Endothelial cell of umbilical vein (primary cell): ENCODE measurements at regions not wholly inside any gene's neighbourhood (a gene's known extent, or its start where the extent isn't known, plus 50 kb on each side); places are given as distances from the start of the nearest gene placed in this dataset.

Experiments
- BruUV-seq: library from RNA; stranded (reverse); fragments of 400-500 nt; replicated peaks from 2 replicates; lab custom pipeline; 2021; lab: Mats Ljungman, UMichigan
- CTCF ChIA-PET: fragments of 300-600, 350-600 bp; sonication (Branson Sonifier 250); formaldehyde crosslinking; loops from one replicate; lab custom pipeline; 2021; ENCODE audit warnings: antibody characterized with exemption, inconsistent platforms; lab: Charles Lee
- POLR2A ChIA-PET: fragments of 300-600, 350-600 bp; sonication (Branson Sonifier 250); formaldehyde crosslinking; loops from one replicate; lab custom pipeline; 2021; ENCODE audit warnings: antibody characterized with exemption, inconsistent platforms; lab: Charles Lee
- DNase-seq: peaks from one replicate; pipeline ENCODE4 v3.0.0-alpha.2; 2011; ENCODE audit warnings: low read depth, low spot score
- FAIRE-seq: peaks from 2 replicates; lab custom pipeline; 2011; peaks lifted over from hg19 to GRCh38; lab: Jason Lieb, UNC
- H2AFZ ChIP-seq: 2 replicates; pipeline ENCODE4 v1.6.0; 2012; ENCODE audit warnings: low read depth, low read length, control low read depth, inconsistent platforms
- H3K27ac ChIP-seq: 2 replicates; pipeline ENCODE4 v1.5.1; 2011; ENCODE audit warnings: low read depth, mild to moderate bottlenecking, control low read depth, low read length, moderate library complexity; ENCODE audit not compliant: insufficient read depth
- H3K27me3 ChIP-seq, 2 experiments: 2 replicates each; pipeline versions ENCODE4 v1.6.0 to v1.6.1; 2011; ENCODE audit warnings: low read length in 2 of 2, mixed read lengths in 1 of 2; ENCODE audit not compliant: control insufficient read depth in 2 of 2, insufficient read depth in 2 of 2
- H3K36me3 ChIP-seq, 2 experiments: 2 replicates in 1 of 2; 3 replicates in 1 of 2; pipeline ENCODE4 v1.5.1; 2011; ENCODE audit warnings: low read length in 2 of 2, mild to moderate bottlenecking in 1 of 2, moderate library complexity in 1 of 2; ENCODE audit not compliant: control insufficient read depth in 2 of 2, insufficient read depth in 2 of 2; ENCODE audit errors: extremely low read depth in 1 of 2
- H3K4me1 ChIP-seq: 3 replicates; pipeline ENCODE4 v1.5.1; 2011; ENCODE audit warnings: mild to moderate bottlenecking, low read length; ENCODE audit not compliant: control insufficient read depth, insufficient read depth; ENCODE audit errors: extremely low read depth
- H3K4me2 ChIP-seq: 2 replicates; pipeline ENCODE4 v1.6.1; 2011; ENCODE audit warnings: low read length, control low read depth, mixed read lengths; ENCODE audit not compliant: insufficient read depth
- H3K4me3 ChIP-seq, 3 experiments: fragments of 200-600 bp in 1 of 3; sonication (generic), shearing (Covaris generic) in 1 of 3; replicated peaks in 1 of 3; 2 replicates each; pipeline ENCODE4 v1.5.1; 2011 to 2016; ENCODE audit warnings: control low read depth in 3 of 3, low read length in 3 of 3, mild to moderate bottlenecking in 2 of 3, inconsistent platforms in 1 of 3, low read depth in 1 of 3, moderate library complexity in 1 of 3; ENCODE audit not compliant: insufficient read depth in 1 of 3
- H3K79me2 ChIP-seq: 2 replicates; pipeline ENCODE4 v1.6.0; 2012; ENCODE audit warnings: low read length, inconsistent platforms; ENCODE audit not compliant: control insufficient read depth, insufficient read depth
- H3K9ac ChIP-seq: replicated peaks from 2 replicates; pipeline ENCODE3; 2011; ENCODE audit warnings: low read length, control low read depth; ENCODE audit not compliant: insufficient read depth; ENCODE audit errors: extremely low read depth
- H3K9me1 ChIP-seq: replicated peaks from 3 replicates; pipeline ENCODE4 v1.6.0; 2011; ENCODE audit warnings: mild to moderate bottlenecking, low read length; ENCODE audit not compliant: control insufficient read depth, insufficient read depth; ENCODE audit errors: extremely low read depth
- H3K9me3 ChIP-seq: replicated peaks from 2 replicates; pipeline ENCODE4 v1.5.1; 2012; ENCODE audit warnings: low read length, inconsistent platforms; ENCODE audit not compliant: control insufficient read depth, insufficient read depth
- H4K20me1 ChIP-seq: replicated peaks from 2 replicates; pipeline ENCODE3; 2011; ENCODE audit warnings: mild to moderate bottlenecking, low read length; ENCODE audit not compliant: control insufficient read depth, insufficient read depth; ENCODE audit errors: extremely low read depth
- EZH2 ChIP-seq: IDR thresholded peaks from 2 replicates; pipeline ENCODE4 v1.6.1; 2012; ENCODE audit warnings: borderline replicate concordance, low read depth, mild to moderate bottlenecking, moderate library complexity, low read length, inconsistent platforms; ENCODE audit not compliant: severe bottlenecking
- FOS ChIP-seq: IDR thresholded peaks from 2 replicates; pipeline ENCODE4 v1.6.1; 2011; ENCODE audit warnings: mild to moderate bottlenecking, low read length, moderate library complexity, borderline replicate concordance; ENCODE audit not compliant: insufficient read depth
- GATA2 ChIP-seq: IDR thresholded peaks from 2 replicates; pipeline ENCODE4 v1.7.0; 2011; ENCODE audit warnings: low read depth, mild to moderate bottlenecking, moderate library complexity, mixed read lengths, low read length; ENCODE audit not compliant: insufficient read length, insufficient read depth
- JUN ChIP-seq: IDR thresholded peaks from 2 replicates; pipeline ENCODE4 v1.6.1; 2011; ENCODE audit warnings: borderline replicate concordance, low read depth; ENCODE audit not compliant: insufficient read length, insufficient read depth
- MAX ChIP-seq: IDR thresholded peaks from 2 replicates; pipeline ENCODE4 v1.6.1; 2011; ENCODE audit not compliant: insufficient read depth, insufficient read length
- MYC ChIP-seq: IDR thresholded peaks from one replicate; pipeline ENCODE4 v1.6.1; 2011; ENCODE audit warnings: mild to moderate bottlenecking, low read depth, low read length
- POLR2A ChIP-seq: IDR thresholded peaks from 2 replicates; pipeline ENCODE4 v1.6.1; 2012; ENCODE audit warnings: low read depth, mild to moderate bottlenecking, control low read depth, low read length
- POLR2AphosphoS5 ChIP-seq: IDR thresholded peaks from 2 replicates; pipeline ENCODE4 v1.6.1; 2012; ENCODE audit warnings: low read depth, mild to moderate bottlenecking, control low read depth, low read length, moderate library complexity; ENCODE audit not compliant: insufficient read depth
- dilution Hi-C: fragments of 300-500 bp; cut with MboI; formaldehyde crosslinking; loops from one replicate; pipeline ENCODE4 v1.15.0; 2019; ENCODE audit warnings: low sequenced_read_pairs; ENCODE audit not compliant: extremely low pct_ligation_motif_present
- intact Hi-C: fragments of 100-400 bp; cut with micrococcal nuclease; formaldehyde crosslinking; loops from one replicate; pipeline ENCODE4 v1.10.0; 2022
- TF ChIP-seq, protein P1 (sequence below), 2 donors: IDR thresholded peaks; 1 replicate in 1 of 2; 2 replicates in 1 of 2; pipeline ENCODE4 v1.5.1; 2011; ENCODE audit warnings: low read length in 2 of 2, mild to moderate bottlenecking in 2 of 2, moderate library complexity in 2 of 2, control low read depth in 1 of 2, inconsistent platforms in 1 of 2, low read depth in 1 of 2; ENCODE audit not compliant: insufficient read depth in 1 of 2; ENCODE audit errors: extremely low read depth in 1 of 2

DNA sequence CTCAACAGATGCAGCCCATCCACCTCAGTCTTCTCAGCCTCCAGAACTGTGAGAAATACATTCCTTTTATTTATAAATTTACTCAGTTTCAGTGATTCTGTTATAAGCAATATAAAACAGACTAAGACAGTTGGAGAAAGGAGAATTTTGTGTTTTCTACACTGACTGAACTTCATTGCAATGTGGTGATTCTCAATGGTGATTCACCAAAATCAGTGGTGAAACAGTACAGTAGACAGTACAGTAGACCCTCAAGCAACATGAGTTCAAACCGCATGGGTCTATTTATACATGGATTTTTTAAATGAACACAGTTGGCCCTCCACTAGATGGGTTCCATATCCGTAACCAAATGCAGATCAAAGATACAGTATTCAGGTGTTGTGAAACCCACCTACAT, 403.1 kb upstream of the TGFBR2 start:
- BruUV-seq, result no TSS peak
- H2AFZ ChIP-seq, result no peak overlapping the region
- DNase-seq (no peak), FAIRE-seq (no peak)
- H3K36me3 ChIP-seq, result no peaks in the 10 kb centered on the region
- H4K20me1 ChIP-seq, result no peaks in the 10 kb centered on the region
- dilution Hi-C loops, result no loop called here
- H3K9me1 ChIP-seq, result no peaks in the 10 kb centered on the region
- H3K4me3 ChIP-seq, result no peak overlapping the region
- TF ChIP-seq MYC (no peak), FOS (no peak), POLR2AphosphoS5 (no peak), JUN (no peak), MAX (no peak), EZH2 (no peak), POLR2A (no peak), GATA2 (no peak)
- TF ChIP-seq, protein P1, sequence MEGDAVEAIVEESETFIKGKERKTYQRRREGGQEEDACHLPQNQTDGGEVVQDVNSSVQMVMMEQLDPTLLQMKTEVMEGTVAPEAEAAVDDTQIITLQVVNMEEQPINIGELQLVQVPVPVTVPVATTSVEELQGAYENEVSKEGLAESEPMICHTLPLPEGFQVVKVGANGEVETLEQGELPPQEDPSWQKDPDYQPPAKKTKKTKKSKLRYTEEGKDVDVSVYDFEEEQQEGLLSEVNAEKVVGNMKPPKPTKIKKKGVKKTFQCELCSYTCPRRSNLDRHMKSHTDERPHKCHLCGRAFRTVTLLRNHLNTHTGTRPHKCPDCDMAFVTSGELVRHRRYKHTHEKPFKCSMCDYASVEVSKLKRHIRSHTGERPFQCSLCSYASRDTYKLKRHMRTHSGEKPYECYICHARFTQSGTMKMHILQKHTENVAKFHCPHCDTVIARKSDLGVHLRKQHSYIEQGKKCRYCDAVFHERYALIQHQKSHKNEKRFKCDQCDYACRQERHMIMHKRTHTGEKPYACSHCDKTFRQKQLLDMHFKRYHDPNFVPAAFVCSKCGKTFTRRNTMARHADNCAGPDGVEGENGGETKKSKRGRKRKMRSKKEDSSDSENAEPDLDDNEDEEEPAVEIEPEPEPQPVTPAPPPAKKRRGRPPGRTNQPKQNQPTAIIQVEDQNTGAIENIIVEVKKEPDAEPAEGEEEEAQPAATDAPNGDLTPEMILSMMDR (IDR thresholded peaks at IDR 0.05; ENCODE audit: extremely low read depth in 1 of 2, insufficient read depth in 1 of 2, low read depth in 1 of 2, low read length in 2 of 2), result no peak
- H3K9ac ChIP-seq, result no peak overlapping the region
- POLR2A ChIA-PET, result no interaction called here
- no peaks in the 10 kb centered on the region for H3K9me3 ChIP-seq
- no peak overlapping the region for H3K27ac ChIP-seq
- no peaks in the 10 kb centered on the region for H3K27me3 ChIP-seq
- no peaks in the 10 kb centered on the region for H3K79me2 ChIP-seq
- no peak overlapping the region for H3K4me2 ChIP-seq
- intact Hi-C loops, result no loop called here
- CTCF ChIA-PET, result no interaction called here
- peaks cover 12% of the 10 kb centered on the region for H3K4me1 ChIP-seq
